ENCODE measurements at regions not wholly inside any gene's neighbourhood (a gene's known extent, or its start where the extent isn't known, plus 50 kb on each side); places are given as distances from the start of the nearest gene placed in this dataset.

GRCh38 chr13:60933638-60934037 is 482.0 kb downstream of the PCDH20 start:
- Mint-ChIP-seq H3K36me3 (ENCODE audit: low read depth) (no peaks in the 10 kb centered on the region), H3K4me1 (ENCODE audit: low read depth) (no peaks in the 10 kb centered on the region), H3K27me3 (ENCODE audit: low read depth) (peaks cover 2% of the 10 kb centered on the region), H3K9me3 (ENCODE audit: low read depth) (no peaks in the 10 kb centered on the region), H3K4me3 (ENCODE audit: unreplicated experiment) (no peak overlapping the region), H3K27ac (ENCODE audit: unreplicated experiment) (no peak overlapping the region)
- DNase-seq (ENCODE audit: low spot score) = no peak
- no peak for TF ChIP-seq CTCF (IDR thresholded peaks at IDR 0.05)

GRCh38 chr13:60931858-60932546 is 483.6 kb downstream of the PCDH20 start:
- TF ChIP-seq CTCF (IDR thresholded peaks at IDR 0.05) = no peak
- H3K36me3 Mint-ChIP-seq (ENCODE audit: low read depth) = no peaks in the 10 kb centered on the region
- H3K27me3 Mint-ChIP-seq (ENCODE audit: low read depth) = no peaks in the 10 kb centered on the region
- no peak overlapping the region for H3K4me3 Mint-ChIP-seq (ENCODE audit: unreplicated experiment)
- H3K9me3 Mint-ChIP-seq (ENCODE audit: low read depth) = no peaks in the 10 kb centered on the region
- H3K4me1 Mint-ChIP-seq (ENCODE audit: low read depth) = no peaks in the 10 kb centered on the region
- H3K27ac Mint-ChIP-seq (ENCODE audit: unreplicated experiment) = no peak overlapping the region
- DNase-seq (ENCODE audit: low spot score) = no peak

- no peak for DNase-seq (ENCODE audit: low spot score)
- H3K27ac Mint-ChIP-seq (ENCODE audit: unreplicated experiment) = no peak overlapping the region
- H3K4me3 Mint-ChIP-seq (ENCODE audit: unreplicated experiment) = no peak overlapping the region
- peaks cover 2% of the 10 kb centered on the region for H3K27me3 Mint-ChIP-seq (ENCODE audit: low read depth)
- TF ChIP-seq CTCF (IDR thresholded peaks at IDR 0.05) = no peak
- H3K36me3 Mint-ChIP-seq (ENCODE audit: low read depth) = no peaks in the 10 kb centered on the region
- H3K4me1 Mint-ChIP-seq (ENCODE audit: low read depth) = no peaks in the 10 kb centered on the region
- H3K9me3 Mint-ChIP-seq (ENCODE audit: low read depth) = no peaks in the 10 kb centered on the region
These were observed 490.0 kb downstream of the PCDH20 start for GRCh38 chr13:60925686-60926085.

- Mint-ChIP-seq H3K27ac (ENCODE audit: unreplicated experiment) (no peak overlapping the region), H3K4me3 (ENCODE audit: unreplicated experiment) (no peak overlapping the region), H3K4me1 (ENCODE audit: low read depth) (no peaks in the 10 kb centered on the region), H3K36me3 (ENCODE audit: low read depth) (no peaks in the 10 kb centered on the region), H3K9me3 (ENCODE audit: low read depth) (no peaks in the 10 kb centered on the region), H3K27me3 (ENCODE audit: low read depth) (peaks cover 2% of the 10 kb centered on the region)
- no peak for DNase-seq (ENCODE audit: low spot score)
- no peak for TF ChIP-seq CTCF (IDR thresholded peaks at IDR 0.05)
These were observed 490.8 kb downstream of the PCDH20 start for GRCh38 chr13:60924856-60925255.

GRCh38 chr13:60922576-60923231 is 492.9 kb downstream of the PCDH20 start:
- TF ChIP-seq CTCF (IDR thresholded peaks at IDR 0.05) = no peak
- H3K4me3 Mint-ChIP-seq (ENCODE audit: unreplicated experiment) = no peak overlapping the region
- peaks cover 2% of the 10 kb centered on the region for H3K27me3 Mint-ChIP-seq (ENCODE audit: low read depth)
- H3K9me3 Mint-ChIP-seq (ENCODE audit: low read depth) = no peaks in the 10 kb centered on the region
- DNase-seq (ENCODE audit: low spot score) = no peak
- H3K27ac Mint-ChIP-seq (ENCODE audit: unreplicated experiment) = no peak overlapping the region
- no peaks in the 10 kb centered on the region for H3K36me3 Mint-ChIP-seq (ENCODE audit: low read depth)
- H3K4me1 Mint-ChIP-seq (ENCODE audit: low read depth) = no peaks in the 10 kb centered on the region

Data from chondrocyte (in vitro differentiated cells).